HG03135 (cell line): ENCODE measurements at regions not wholly inside any gene's neighbourhood (a gene's known extent, or its start where the extent isn't known, plus 50 kb on each side); places are given as distances from the start of the nearest gene placed in this dataset.
"Not testable (repeated sequence)": the region's sequence is repeated elsewhere in the genome, so short reads cannot be mapped to it uniquely, and the experiment has no call there.

Source experiments
- ATAC-seq: cut with Tn5 transposase; IDR thresholded peaks from one replicate; pipeline ENCODE4 v1.9.1; 2021; ENCODE audit warnings: mild to moderate bottlenecking, moderate library complexity; ENCODE audit not compliant: unreplicated experiment

GRCh38 chr6:60797831-60798230 is 1488.2 kb downstream of the KHDRBS2 start:
- ATAC-seq = not testable (repeated sequence)

- not testable (repeated sequence) for ATAC-seq
Observed at GRCh38 chr6:60789601-60790000, 1496.4 kb downstream of the KHDRBS2 start.

GRCh38 chr6:60782698-60783464 is 1503.1 kb downstream of the KHDRBS2 start:
- not testable (repeated sequence) for ATAC-seq

GRCh38 chr6:60779591-60779990 is 1506.4 kb downstream of the KHDRBS2 start:
- not testable (repeated sequence) for ATAC-seq

GRCh38 chr6:60767791-60768499 is 1518.1 kb downstream of the KHDRBS2 start:
- ATAC-seq = not testable (repeated sequence)

GRCh38 chr6:60765331-60765730 is 1520.7 kb downstream of the KHDRBS2 start:
- not testable (repeated sequence) for ATAC-seq

- ATAC-seq = not testable (repeated sequence)
Observed at GRCh38 chr6:60763464-60764080, 1522.5 kb downstream of the KHDRBS2 start.

- ATAC-seq = not testable (repeated sequence)
Observed at GRCh38 chr6:60760928-60761327, 1525.1 kb downstream of the KHDRBS2 start.

- ATAC-seq = not testable (repeated sequence)
Observed at GRCh38 chr6:60759149-60759825, 1526.7 kb downstream of the KHDRBS2 start.

GRCh38 chr6:60758725-60759124 is 1527.3 kb downstream of the KHDRBS2 start:
- not testable (repeated sequence) for ATAC-seq

GRCh38 chr6:60754879-60755278 is 1531.1 kb downstream of the KHDRBS2 start:
- no peak for ATAC-seq

- ATAC-seq = not testable (repeated sequence)
Observed at GRCh38 chr6:60750353-60751081, 1535.5 kb downstream of the KHDRBS2 start.

- ATAC-seq = not testable (repeated sequence)
Observed at GRCh38 chr6:60747765-60748556, 1538.1 kb downstream of the KHDRBS2 start.

GRCh38 chr6:60737764-60738425 is 1548.1 kb downstream of the KHDRBS2 start:
- peak; percentile 86 for ATAC-seq

GRCh38 chr6:60737315-60737714 is 1548.7 kb downstream of the KHDRBS2 start:
- ATAC-seq = not testable (repeated sequence)

- ATAC-seq = not testable (repeated sequence)
Observed at GRCh38 chr6:60723935-60724334, 1562.1 kb downstream of the KHDRBS2 start.

- ATAC-seq = no peak
Observed at GRCh38 chr6:60695232-60695631, 1590.8 kb downstream of the KHDRBS2 start.

GRCh38 chr6:60687085-60687484 is 1598.9 kb downstream of the KHDRBS2 start:
- ATAC-seq = no peak

- ATAC-seq = no peak
Observed at GRCh38 chr6:60681806-60682205, 1604.2 kb downstream of the KHDRBS2 start.
